ENCODE measurements at regions not wholly inside any gene's neighbourhood (a gene's known extent, or its start where the extent isn't known, plus 50 kb on each side); places are given as distances from the start of the nearest gene placed in this dataset.

DNA sequence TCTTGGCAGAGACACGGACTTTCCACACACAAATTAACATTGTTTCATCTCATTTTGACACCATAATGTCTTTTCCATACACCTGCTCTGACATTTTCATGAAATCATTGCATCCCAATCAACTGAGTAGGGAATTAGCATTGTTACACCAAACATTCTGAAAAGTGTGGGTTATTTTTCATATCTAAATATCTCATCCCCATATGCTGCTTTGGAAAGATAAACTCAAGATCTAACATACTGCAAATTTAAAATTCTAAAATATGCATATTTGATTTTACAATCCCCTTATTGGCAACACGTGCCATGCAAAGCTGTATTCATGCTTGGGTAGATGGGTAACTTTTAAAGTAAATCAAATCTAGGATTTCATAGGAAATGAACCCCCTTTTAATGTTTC lies 242.9 kb downstream of the ZNF516 start:
- TF ChIP-seq EZH2 (optimal IDR thresholded peaks at IDR 0.05; ENCODE audit: low read depth, low read length) (no peak), EZH2phosphoT487 (IDR thresholded peaks at IDR 0.05; ENCODE audit: low read length) (no peak)
